ENCODE measurements at regions not wholly inside any gene's neighbourhood (a gene's known extent, or its start where the extent isn't known, plus 50 kb on each side); places are given as distances from the start of the nearest gene placed in this dataset.

- Histone ChIP-seq H2AFZ (ENCODE audit: low read length) (no peak overlapping the region), H3K9me3 (replicated peaks; ENCODE audit: insufficient read depth, low read length) (no peaks in the 10 kb centered on the region)
Measured at GRCh38 chr13:108525827-108526226, 103.6 kb upstream of the MYO16 start.

GRCh38 chr13:108526286-108526685 lies 103.1 kb upstream of the MYO16 start:
- no peaks in the 10 kb centered on the region for H3K4me1 ChIP-seq (ENCODE audit: low read length)
- H3K9me2 ChIP-seq (replicated peaks; ENCODE audit: insufficient read depth, low read length) = no peaks in the 10 kb centered on the region
- DNase-seq = no peak
- H3K4me3 ChIP-seq (ENCODE audit: low read length) = no peak overlapping the region
- no peaks in the 10 kb centered on the region for H3F3A ChIP-seq (ENCODE audit: insufficient read depth, low read length)
- no peak overlapping the region for H3K9ac ChIP-seq (ENCODE audit: low read length)
- TF ChIP-seq EZH2phosphoT487 (IDR thresholded peaks at IDR 0.05; ENCODE audit: low read length) (no peak), EZH2 (optimal IDR thresholded peaks at IDR 0.05; ENCODE audit: low read depth, low read length) (no peak), CTCF (IDR thresholded peaks at IDR 0.05; ENCODE audit: low read length) (no peak)
- H3K36me3 ChIP-seq (replicated peaks; ENCODE audit: insufficient read depth, low read length) = no peaks in the 10 kb centered on the region
- H3K27me3 ChIP-seq (replicated peaks; ENCODE audit: insufficient read depth, low read length) = no peaks in the 10 kb centered on the region
- no peak overlapping the region for H2AFZ ChIP-seq (ENCODE audit: low read length)
- no peak overlapping the region for H3K27ac ChIP-seq (ENCODE audit: low read length)
- no peaks in the 10 kb centered on the region for H3K79me2 ChIP-seq (ENCODE audit: low read length)
- H4K20me1 ChIP-seq (ENCODE audit: insufficient read depth, low read length) = no peaks in the 10 kb centered on the region
- no peak overlapping the region for H3K4me2 ChIP-seq (ENCODE audit: low read depth, low read length)
- no peaks in the 10 kb centered on the region for H3K9me3 ChIP-seq (replicated peaks; ENCODE audit: insufficient read depth, low read length)

More at GRCh38 chr13:108525827-108526226, 103.6 kb upstream of the MYO16 start:
- H3K4me2 ChIP-seq (ENCODE audit: low read depth, low read length) = no peak overlapping the region
- DNase-seq = no peak
- no peaks in the 10 kb centered on the region for H3K79me2 ChIP-seq (ENCODE audit: low read length)
- H3K9me2 ChIP-seq (replicated peaks; ENCODE audit: insufficient read depth, low read length) = no peaks in the 10 kb centered on the region
- H3K36me3 ChIP-seq (replicated peaks; ENCODE audit: insufficient read depth, low read length) = no peaks in the 10 kb centered on the region
- no peaks in the 10 kb centered on the region for H3K27me3 ChIP-seq (replicated peaks; ENCODE audit: insufficient read depth, low read length)
- no peaks in the 10 kb centered on the region for H3K4me1 ChIP-seq (ENCODE audit: low read length)
- H3F3A ChIP-seq (ENCODE audit: insufficient read depth, low read length) = no peaks in the 10 kb centered on the region
- no peak overlapping the region for H3K27ac ChIP-seq (ENCODE audit: low read length)
- TF ChIP-seq EZH2 (optimal IDR thresholded peaks at IDR 0.05; ENCODE audit: low read depth, low read length) = no peak
- TF ChIP-seq EZH2phosphoT487 (IDR thresholded peaks at IDR 0.05; ENCODE audit: low read length) = no peak
- TF ChIP-seq CTCF (IDR thresholded peaks at IDR 0.05; ENCODE audit: low read length) = no peak
- no peaks in the 10 kb centered on the region for H4K20me1 ChIP-seq (ENCODE audit: insufficient read depth, low read length)
- no peak overlapping the region for H3K9ac ChIP-seq (ENCODE audit: low read length)
- H3K4me3 ChIP-seq (ENCODE audit: low read length) = no peak overlapping the region

GRCh38 chr13:108527844-108528243 lies 101.6 kb upstream of the MYO16 start:
- no peak for DNase-seq
- Histone ChIP-seq H3K79me2 (ENCODE audit: low read length) (no peaks in the 10 kb centered on the region), H3K9ac (ENCODE audit: low read length) (no peak overlapping the region), H3K27me3 (replicated peaks; ENCODE audit: insufficient read depth, low read length) (no peaks in the 10 kb centered on the region), H3K4me3 (ENCODE audit: low read length) (no peak overlapping the region), H3K4me1 (ENCODE audit: low read length) (no peaks in the 10 kb centered on the region), H4K20me1 (ENCODE audit: insufficient read depth, low read length) (no peaks in the 10 kb centered on the region), H3K27ac (ENCODE audit: low read length) (no peak overlapping the region), H3K9me3 (replicated peaks; ENCODE audit: insufficient read depth, low read length) (no peaks in the 10 kb centered on the region), H3K9me2 (replicated peaks; ENCODE audit: insufficient read depth, low read length) (no peaks in the 10 kb centered on the region), H2AFZ (ENCODE audit: low read length) (no peak overlapping the region), H3K4me2 (ENCODE audit: low read depth, low read length) (no peak overlapping the region), H3F3A (ENCODE audit: insufficient read depth, low read length) (no peaks in the 10 kb centered on the region), H3K36me3 (replicated peaks; ENCODE audit: insufficient read depth, low read length) (no peaks in the 10 kb centered on the region)
- TF ChIP-seq EZH2phosphoT487 (IDR thresholded peaks at IDR 0.05; ENCODE audit: low read length) = no peak
- TF ChIP-seq EZH2 (optimal IDR thresholded peaks at IDR 0.05; ENCODE audit: low read depth, low read length) = no peak
- no peak for TF ChIP-seq CTCF (IDR thresholded peaks at IDR 0.05; ENCODE audit: low read length)

All from MM.1S (cell line).